ENCODE measurements at regions not wholly inside any gene's neighbourhood (a gene's known extent, or its start where the extent isn't known, plus 50 kb on each side); places are given as distances from the start of the nearest gene placed in this dataset.

GRCh38 chr9:126125577-126125976 lies 201.1 kb upstream of the MVB12B start:
- no peak for DNase-seq (ENCODE audit: low read depth in 2 of 2)

- DNase-seq (ENCODE audit: low read depth in 2 of 2) = no peak
Measured at GRCh38 chr9:126125992-126126409, 200.6 kb upstream of the MVB12B start.

- no peak for DNase-seq (ENCODE audit: low read depth in 2 of 2)
Measured at GRCh38 chr9:126126807-126127206, 199.8 kb upstream of the MVB12B start.

- no peak for DNase-seq (ENCODE audit: low read depth in 2 of 2)
Measured at GRCh38 chr9:126127591-126127990, 199.0 kb upstream of the MVB12B start.

GRCh38 chr9:126128494-126129142 lies 198.0 kb upstream of the MVB12B start:
- no peak for DNase-seq (ENCODE audit: low read depth in 2 of 2)

- no peak for DNase-seq (ENCODE audit: low read depth in 2 of 2)
Measured at GRCh38 chr9:126131066-126132010, 195.3 kb upstream of the MVB12B start.

- DNase-seq (ENCODE audit: low read depth in 2 of 2) = no peak
Measured at GRCh38 chr9:126132746-126133145, 193.9 kb upstream of the MVB12B start.

GRCh38 chr9:126144196-126144595 lies 182.4 kb upstream of the MVB12B start:
- DNase-seq (ENCODE audit: low read depth in 2 of 2) = no peak

GRCh38 chr9:126144603-126145456 lies 181.8 kb upstream of the MVB12B start:
- DNase-seq (ENCODE audit: low read depth in 2 of 2) = no peak

- no peak for DNase-seq (ENCODE audit: low read depth in 2 of 2)
Measured at GRCh38 chr9:126145887-126146253, 180.8 kb upstream of the MVB12B start.

GRCh38 chr9:126146254-126147145 lies 180.1 kb upstream of the MVB12B start:
- DNase-seq (ENCODE audit: low read depth in 2 of 2) = no peak

GRCh38 chr9:126147186-126147935 lies 179.3 kb upstream of the MVB12B start:
- DNase-seq (ENCODE audit: low read depth in 2 of 2) = no peak

GRCh38 chr9:126147936-126148870 lies 178.4 kb upstream of the MVB12B start:
- no peak for DNase-seq (ENCODE audit: low read depth in 2 of 2)

GRCh38 chr9:126148994-126149393 lies 177.6 kb upstream of the MVB12B start:
- DNase-seq (ENCODE audit: low read depth in 2 of 2) = no peak

GRCh38 chr9:126149661-126150060 lies 177.0 kb upstream of the MVB12B start:
- DNase-seq (ENCODE audit: low read depth in 2 of 2) = no peak

- DNase-seq (ENCODE audit: low read depth in 2 of 2) = no peak
Measured at GRCh38 chr9:126150411-126151030, 176.1 kb upstream of the MVB12B start.

GRCh38 chr9:126151031-126151685 lies 175.5 kb upstream of the MVB12B start:
- DNase-seq (ENCODE audit: low read depth in 2 of 2) = no peak

- no peak for DNase-seq (ENCODE audit: low read depth in 2 of 2)
Measured at GRCh38 chr9:126151686-126152134, 174.9 kb upstream of the MVB12B start.
